SK-N-SH (cell line): ENCODE measurements at regions not wholly inside any gene's neighbourhood (a gene's known extent, or its start where the extent isn't known, plus 50 kb on each side); places are given as distances from the start of the nearest gene placed in this dataset.

ENCODE experiments used
- CTCF ChIA-PET: fragments of 300-600, 350-600 bp; formaldehyde crosslinking; extraction: SDS; loops from one replicate; lab custom pipeline; 2021; lab: Yijun Ruan, JAX
- POLR2A ChIA-PET: fragments of 350-600 bp; sonication (Branson Sonifier 250); formaldehyde crosslinking; extraction: SDS; loops from one replicate; lab custom pipeline; 2020; ENCODE audit warnings: antibody characterized with exemption, inconsistent platforms; lab: Yijun Ruan, JAX
- DNase-seq: peaks from one replicate; pipeline ENCODE4 v3.0.0; 2012
- H2AFZ ChIP-seq: fragments of 200-600 bp; sonication (generic); 2 replicates; pipeline ENCODE4 v1.8.1; 2016; ENCODE audit warnings: antibody characterized with exemption, mild to moderate bottlenecking, low read depth
- H3F3A ChIP-seq: fragments of 200-600 bp; sonication (generic); replicated peaks from 2 replicates; pipeline ENCODE3; 2016; ENCODE audit warnings: antibody characterized with exemption, mild to moderate bottlenecking; ENCODE audit not compliant: insufficient read depth
- H3K27ac ChIP-seq, 2 experiments: fragments of 200-500 bp in 1 of 2; fragments of 200-600 bp in 1 of 2; sonication (Bioruptor generic) in 1 of 2; sonication (generic), shearing (Covaris generic) in 1 of 2; 2 replicates each; pipeline versions ENCODE4 v1.5.1 to v1.6.1; 2014 to 2016; ENCODE audit warnings: low read depth in 2 of 2, inconsistent platforms in 1 of 2, low read length in 1 of 2, mild to moderate bottlenecking in 1 of 2, mixed read lengths in 1 of 2
- H3K27me3 ChIP-seq: fragments of 200-600 bp; sonication (generic), shearing (Covaris generic); 2 replicates; pipeline ENCODE4 v1.6.1; 2016; ENCODE audit warnings: mixed run types; ENCODE audit not compliant: insufficient read depth
- H3K36me3 ChIP-seq, 2 experiments: fragments of 200-500 bp in 1 of 2; fragments of 200-600 bp in 1 of 2; sonication (Bioruptor generic) in 1 of 2; sonication (generic) in 1 of 2; replicated peaks in 1 of 2; 2 replicates each; pipeline versions ENCODE3 to v1.5.1; 2014 to 2016; ENCODE audit warnings: low read length in 1 of 2, mild to moderate bottlenecking in 1 of 2; ENCODE audit not compliant: insufficient read depth in 2 of 2, control insufficient read depth in 1 of 2
- H3K4me1 ChIP-seq, 2 experiments: fragments of 200-500 bp in 1 of 2; fragments of 200-600 bp in 1 of 2; sonication (Bioruptor generic) in 1 of 2; sonication (generic), shearing (Covaris generic) in 1 of 2; 2 replicates each; pipeline versions ENCODE4 v1.5.1 to v1.6.1; 2014 to 2016; ENCODE audit warnings: low read depth in 1 of 2, low read length in 1 of 2, mixed run types in 1 of 2; ENCODE audit not compliant: insufficient read depth in 2 of 2, control insufficient read depth in 1 of 2
- H3K4me2 ChIP-seq: fragments of 200-600 bp; sonication (generic), shearing (Covaris generic); 2 replicates; pipeline ENCODE4 v1.6.1; 2017; ENCODE audit warnings: mixed run types
- H3K4me3 ChIP-seq, 2 experiments: fragments of 200-500 bp in 1 of 2; fragments of 200-600 bp in 1 of 2; sonication (Bioruptor generic) in 1 of 2; sonication (generic), shearing (Covaris generic) in 1 of 2; 2 replicates each; pipeline versions ENCODE4 v1.5.1 to v1.8.1; 2014 to 2016; ENCODE audit warnings: low read depth in 2 of 2, inconsistent platforms in 1 of 2, low read length in 1 of 2, mild to moderate bottlenecking in 1 of 2, mixed read lengths in 1 of 2, moderate library complexity in 1 of 2
- H3K79me2 ChIP-seq: fragments of 200-600 bp; sonication (generic); 2 replicates; pipeline ENCODE4 v1.8.1; 2017; ENCODE audit warnings: mild to moderate bottlenecking; ENCODE audit not compliant: insufficient read depth
- H3K9ac ChIP-seq: fragments of 200-600 bp; sonication (generic); 2 replicates; pipeline ENCODE4 v1.6.1; 2017; ENCODE audit warnings: mixed run types
- H3K9me2 ChIP-seq: fragments of 200-600 bp; sonication (generic); 2 replicates; pipeline ENCODE4 v1.6.1; 2017; ENCODE audit warnings: mixed run types
- H3K9me3 ChIP-seq: fragments of 200-600 bp; sonication (generic); 2 replicates; pipeline ENCODE4 v1.6.1; 2017; ENCODE audit warnings: mixed run types, mild to moderate bottlenecking, moderate library complexity
- H4K20me1 ChIP-seq: fragments of 200-600 bp; sonication (generic); 2 replicates; pipeline ENCODE4 v1.6.1; 2017; ENCODE audit warnings: mild to moderate bottlenecking, mixed run types; ENCODE audit not compliant: insufficient read depth
- ELF1 ChIP-seq: IDR thresholded peaks from 2 replicates; pipeline ENCODE4 v1.4.0; 2012
- EZH2phosphoT487 ChIP-seq: fragments of 200-600 bp; sonication (generic); IDR thresholded peaks from 2 replicates; pipeline ENCODE4 v1.6.1; 2017; ENCODE audit warnings: low read depth, mixed run types, mild to moderate bottlenecking, antibody characterized with exemption, moderate library complexity, borderline replicate concordance
- FOXM1 ChIP-seq: IDR thresholded peaks from 2 replicates; pipeline ENCODE4 v1.4.0; 2012; ENCODE audit warnings: low read depth, mild to moderate bottlenecking
- GATA2 ChIP-seq: sonication (generic); formaldehyde crosslinking; IDR thresholded peaks from 2 replicates; pipeline ENCODE4 v1.5.0; 2020; ENCODE audit warnings: mild to moderate bottlenecking, missing genetic modification reagents
- MXI1 ChIP-seq: IDR thresholded peaks from 2 replicates; pipeline ENCODE4 v1.6.1; 2012; ENCODE audit warnings: mild to moderate bottlenecking, low read depth, low read length, improper control_type of control experiment
- NFIC ChIP-seq: IDR thresholded peaks from 2 replicates; pipeline ENCODE4 v1.4.0; 2012; ENCODE audit warnings: borderline replicate concordance
- NRF1 ChIP-seq: IDR thresholded peaks from 2 replicates; pipeline ENCODE4 v1.6.1; 2012; ENCODE audit warnings: low read depth, mild to moderate bottlenecking, low read length
- POLR2AphosphoS5 ChIP-seq: IDR thresholded peaks from 2 replicates; pipeline ENCODE4 v1.6.1; 2012; ENCODE audit warnings: low read depth, low read length
- RAD21 ChIP-seq: IDR thresholded peaks from 2 replicates; pipeline ENCODE4 v1.6.1; 2012; ENCODE audit warnings: mild to moderate bottlenecking, low read length
- RFX5 ChIP-seq: IDR thresholded peaks from 2 replicates; pipeline ENCODE4 v1.6.1; 2012; ENCODE audit warnings: mild to moderate bottlenecking, improper control_type of control experiment, low read length
- TEAD4 ChIP-seq: IDR thresholded peaks from 2 replicates; pipeline ENCODE4 v1.4.0; 2012; ENCODE audit warnings: mild to moderate bottlenecking, borderline replicate concordance; ENCODE audit not compliant: insufficient read depth
- WGBS: methylation state at CpG from one replicate; pipeline ENCODE4 v1.1.6; 2017; ENCODE audit warnings: low lambda C conversion rate; 5-methylcytosine and 5-hydroxymethylcytosine counted together
- TF ChIP-seq, protein P1 (sequence below): IDR thresholded peaks from 2 replicates; pipeline ENCODE4 v1.4.0; 2012; ENCODE audit warnings: low read depth, borderline replicate concordance
- TF ChIP-seq, protein P2 (sequence below): fragments of 150-350 bp; IDR thresholded peaks from 2 replicates; pipeline ENCODE4 v1.6.1; 2016; ENCODE audit warnings: mild to moderate bottlenecking, low read depth, low read length
- TF ChIP-seq, protein P3 (sequence below): IDR thresholded peaks from 2 replicates; pipeline ENCODE4 v1.4.0; 2012; ENCODE audit warnings: low read depth

DNA sequence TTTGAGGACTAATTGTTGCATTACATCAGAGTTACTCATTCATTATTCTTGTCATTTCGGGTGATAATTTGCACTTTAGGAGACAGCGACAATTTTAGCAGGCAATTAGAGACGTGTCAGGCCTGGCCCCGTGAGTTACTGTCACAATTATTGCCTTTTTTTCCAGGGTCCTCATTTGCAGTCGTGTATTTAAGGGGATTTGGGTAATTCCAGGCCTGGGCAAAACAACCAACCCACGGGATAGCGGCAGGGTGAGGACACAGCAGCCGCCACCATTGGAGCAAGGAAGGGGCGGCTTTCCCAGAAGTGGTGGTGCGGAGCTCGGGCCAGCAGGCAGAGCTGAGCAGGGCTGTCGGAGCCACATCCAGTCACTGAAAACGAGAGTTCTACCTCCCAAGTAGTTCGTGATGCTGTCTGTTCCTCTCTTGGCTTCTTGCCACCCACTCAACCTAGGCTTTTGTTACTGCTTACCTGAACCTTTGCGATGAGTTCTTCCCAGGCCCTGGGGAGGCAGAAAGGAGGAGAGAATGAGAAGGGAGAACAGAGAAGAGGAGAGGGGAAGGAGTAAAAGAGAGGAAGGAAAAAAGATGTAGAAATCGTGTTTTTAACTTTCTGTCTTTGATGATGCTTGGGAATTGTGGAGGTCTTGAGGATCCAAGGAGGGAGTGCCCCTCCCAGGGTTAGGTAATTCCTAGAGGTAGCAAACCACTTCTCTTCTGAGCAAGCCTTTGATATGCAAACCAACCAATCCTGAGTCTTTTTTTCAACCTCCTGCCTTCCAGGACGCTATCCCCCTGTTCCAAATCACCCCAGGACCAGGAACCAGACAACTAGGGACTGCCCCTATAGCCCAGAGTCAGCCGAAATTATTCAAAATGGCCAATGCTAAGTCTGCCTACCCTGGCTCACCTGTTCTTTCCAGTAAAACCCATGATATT is 236.1 kb downstream of the MIAT start:
- POLR2A ChIA-PET = no interaction called here
- TF ChIP-seq NFIC = no peak
- no peak for TF ChIP-seq NRF1
- TF ChIP-seq RFX5 = no peak
- TF ChIP-seq RAD21 = no peak
- no peak for TF ChIP-seq EZH2phosphoT487
- peaks cover 6% of the 10 kb centered on the region; the same call in 1 of the 2 replicates for H4K20me1 ChIP-seq
- no peaks in the 10 kb centered on the region for H3K9me2 ChIP-seq
- H3K9me3 ChIP-seq = no peaks in the 10 kb centered on the region
- peaks cover 6 to 30% of the 10 kb centered on the region in 2 experiments; a peak in 3 of 4 replicates for H3K4me1 ChIP-seq
- no peak overlapping the region for H3K4me3 ChIP-seq
- H2AFZ ChIP-seq = no peak overlapping the region
- H3K27ac ChIP-seq = peak overlapping the region in 1 of 2 experiments; percentile 94; a peak in 1 of 4 replicates
- H3K4me2 ChIP-seq = 0 out of 2 replicates have a peak overlapping the region, but pooled peaks have one; percentile 10
- 81% methylated on average over 17 of the region's 18 CpGs for WGBS
- CTCF ChIA-PET = no interaction called here
- H3K9ac ChIP-seq = no peak overlapping the region
- peaks cover 23% of the 10 kb centered on the region for H3F3A ChIP-seq
- H3K27me3 ChIP-seq = no peaks in the 10 kb centered on the region
- no peaks in the 10 kb centered on the region for H3K79me2 ChIP-seq
- H3K36me3 ChIP-seq = no peaks in the 10 kb centered on the region
- DNase-seq = no peak

DNA sequence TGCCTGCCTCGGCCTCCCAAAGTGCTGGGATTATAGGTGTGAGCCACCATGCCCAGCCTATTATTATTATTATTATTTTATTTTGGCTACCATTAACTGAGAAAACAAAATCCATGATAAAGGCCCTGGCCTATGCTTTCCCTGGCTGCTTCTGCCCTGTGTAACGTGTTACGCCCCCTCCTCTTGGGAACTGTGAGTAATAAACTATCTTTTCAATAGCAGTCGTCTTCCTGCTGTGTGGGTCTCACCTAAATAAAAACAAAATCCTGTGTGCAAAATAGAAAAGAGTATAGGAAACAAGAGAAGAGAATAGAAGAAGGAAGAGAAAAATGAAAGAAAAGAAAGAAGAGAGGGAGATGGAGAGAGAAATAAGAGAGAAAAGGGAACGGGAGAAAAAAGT is 237.0 kb downstream of the MIAT start:
- H3K9me2 ChIP-seq = no peaks in the 10 kb centered on the region
- peak overlapping the region in 1 of 2 experiments; percentile 94; a peak in 3 of 4 replicates for H3K27ac ChIP-seq
- no peak for DNase-seq
- WGBS = 59% methylated on average over 5 of the region's 5 CpGs
- peak overlapping the region; percentile 31; the same call in 1 of the 2 replicates for H3K9ac ChIP-seq
- ChIA-PET CTCF (no interaction called here), POLR2A (no interaction called here)
- no peaks in the 10 kb centered on the region for H3K36me3 ChIP-seq
- H3K4me3 ChIP-seq = no peak overlapping the region
- H4K20me1 ChIP-seq = peaks cover 6% of the 10 kb centered on the region; the same call in 1 of the 2 replicates
- H3K4me2 ChIP-seq = peak overlapping the region; percentile 10
- peak overlapping the region; percentile 50 for H2AFZ ChIP-seq
- H3K27me3 ChIP-seq = no peaks in the 10 kb centered on the region
- TF ChIP-seq, protein P1, sequence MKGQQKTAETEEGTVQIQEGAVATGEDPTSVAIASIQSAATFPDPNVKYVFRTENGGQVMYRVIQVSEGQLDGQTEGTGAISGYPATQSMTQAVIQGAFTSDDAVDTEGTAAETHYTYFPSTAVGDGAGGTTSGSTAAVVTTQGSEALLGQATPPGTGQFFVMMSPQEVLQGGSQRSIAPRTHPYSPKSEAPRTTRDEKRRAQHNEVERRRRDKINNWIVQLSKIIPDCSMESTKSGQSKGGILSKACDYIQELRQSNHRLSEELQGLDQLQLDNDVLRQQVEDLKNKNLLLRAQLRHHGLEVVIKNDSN = no peak
- H3F3A ChIP-seq = peaks cover 23% of the 10 kb centered on the region
- no peaks in the 10 kb centered on the region for H3K9me3 ChIP-seq
- H3K4me1 ChIP-seq = peaks cover 6 to 30% of the 10 kb centered on the region in 2 experiments; a peak in 3 of 4 replicates
- no peaks in the 10 kb centered on the region for H3K79me2 ChIP-seq

DNA sequence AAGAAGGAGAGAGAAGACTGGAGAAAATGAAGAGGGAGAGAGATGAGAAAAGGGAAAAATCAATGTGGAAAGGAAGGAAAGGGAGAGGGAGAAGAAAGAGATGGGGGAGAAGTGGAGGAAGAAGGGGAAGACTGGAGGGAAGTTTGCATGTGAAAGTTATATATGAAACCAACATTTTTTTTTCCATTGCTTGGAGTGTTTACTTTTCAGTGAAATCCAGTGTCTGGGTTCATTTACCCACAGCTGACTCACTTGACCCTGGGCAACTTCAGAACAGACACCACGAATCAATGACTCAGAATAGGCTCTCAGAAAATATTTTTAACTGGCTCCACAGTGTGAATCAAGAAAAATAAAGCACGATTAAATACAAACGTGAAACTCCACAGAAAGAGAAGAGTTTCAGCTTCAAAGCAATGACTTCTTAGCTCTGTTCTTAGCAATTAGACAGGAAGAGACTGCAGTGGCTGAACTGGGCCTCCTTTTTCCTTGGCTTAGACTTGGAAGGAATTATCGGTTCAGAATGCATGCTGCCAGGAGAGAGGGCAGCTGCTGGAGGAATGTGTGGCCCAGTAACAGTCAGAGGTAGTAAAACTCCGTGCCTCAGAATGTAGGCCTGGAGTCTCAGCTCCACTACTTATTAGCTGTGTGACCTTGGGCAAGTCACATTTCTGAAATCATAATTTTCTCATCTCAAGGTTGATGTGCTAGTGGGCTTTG is 237.5 kb downstream of the MIAT start:
- 8% methylated on average over 5 of the region's 5 CpGs for WGBS
- POLR2A ChIA-PET = no interaction called here
- Histone ChIP-seq H3F3A (peaks cover 23% of the 10 kb centered on the region), H3K9ac (peak overlapping the region; percentile 37; the same call in 1 of the 2 replicates), H3K9me2 (no peaks in the 10 kb centered on the region), H3K27ac (peak overlapping the region; percentile 1 to 94; a peak in 3 of 4 replicates), H3K27me3 (no peaks in the 10 kb centered on the region), H3K4me3 (0 out of 4 replicates have a peak overlapping the region, but pooled peaks of 1 of the 2 experiments have one; percentile 15), H2AFZ (peak overlapping the region; percentile 50), H3K4me2 (peak overlapping the region; percentile 10), H4K20me1 (peaks cover 6% of the 10 kb centered on the region; the same call in 1 of the 2 replicates), H3K4me1 (peaks cover 6 to 30% of the 10 kb centered on the region in 2 experiments; a peak in 3 of 4 replicates), H3K9me3 (no peaks in the 10 kb centered on the region), H3K79me2 (no peaks in the 10 kb centered on the region), H3K36me3 (no peaks in the 10 kb centered on the region)
- CTCF ChIA-PET = interaction anchor here (1.0 kb wide), 1 partner anchor 9 kb away, joined by 5 read pairs; no protein-coding TSS in a partner anchor
- DNase-seq = no peak
- TF ChIP-seq POLR2AphosphoS5 (peak; percentile 47; the same call in 1 of the 2 replicates), ELF1 (no peak), TEAD4 (peak; percentile 74; the same call in 1 of the 2 replicates), GATA2 (CRISPR knock-in tag) (no peak), EZH2phosphoT487 (no peak), FOXM1 (no peak), MXI1 (no peak)
- TF ChIP-seq, protein P2, sequence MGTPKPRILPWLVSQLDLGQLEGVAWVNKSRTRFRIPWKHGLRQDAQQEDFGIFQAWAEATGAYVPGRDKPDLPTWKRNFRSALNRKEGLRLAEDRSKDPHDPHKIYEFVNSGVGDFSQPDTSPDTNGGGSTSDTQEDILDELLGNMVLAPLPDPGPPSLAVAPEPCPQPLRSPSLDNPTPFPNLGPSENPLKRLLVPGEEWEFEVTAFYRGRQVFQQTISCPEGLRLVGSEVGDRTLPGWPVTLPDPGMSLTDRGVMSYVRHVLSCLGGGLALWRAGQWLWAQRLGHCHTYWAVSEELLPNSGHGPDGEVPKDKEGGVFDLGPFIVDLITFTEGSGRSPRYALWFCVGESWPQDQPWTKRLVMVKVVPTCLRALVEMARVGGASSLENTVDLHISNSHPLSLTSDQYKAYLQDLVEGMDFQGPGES = no peak
- TF ChIP-seq, protein P3, sequence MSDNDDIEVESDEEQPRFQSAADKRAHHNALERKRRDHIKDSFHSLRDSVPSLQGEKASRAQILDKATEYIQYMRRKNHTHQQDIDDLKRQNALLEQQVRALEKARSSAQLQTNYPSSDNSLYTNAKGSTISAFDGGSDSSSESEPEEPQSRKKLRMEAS = no peak
